SU-DHL-6 (cell line): ENCODE measurements at regions not wholly inside any gene's neighbourhood (a gene's known extent, or its start where the extent isn't known, plus 50 kb on each side); places are given as distances from the start of the nearest gene placed in this dataset.

Experiments
- H2AFZ ChIP-seq: fragments of 200-600 bp; sonication (generic); 2 replicates; pipeline ENCODE4 v1.6.1; 2014; ENCODE audit warnings: low read depth, mild to moderate bottlenecking, moderate library complexity, mixed read lengths, antibody characterized with exemption, low read length; ENCODE audit not compliant: severe bottlenecking
- H3F3A ChIP-seq: fragments of 200-600 bp; shearing (Covaris generic); 2 replicates; pipeline ENCODE4 v1.6.0; 2016; ENCODE audit warnings: antibody characterized with exemption, mild to moderate bottlenecking; ENCODE audit not compliant: insufficient read depth
- H3K27ac ChIP-seq: fragments of 200-600 bp; sonication (generic); 2 replicates; pipeline ENCODE4 v1.5.1; 2016; ENCODE audit warnings: low read depth, mild to moderate bottlenecking, low read length, moderate library complexity, mixed read lengths
- H3K27me3 ChIP-seq: fragments of 200-600 bp; sonication (generic), shearing (Covaris generic); 2 replicates; pipeline ENCODE4 v1.6.0; 2014; ENCODE audit warnings: mild to moderate bottlenecking, low read length
- H3K36me3 ChIP-seq: fragments of 200-600 bp; sonication (generic); 2 replicates; pipeline ENCODE4 v1.6.1; 2014; ENCODE audit warnings: mild to moderate bottlenecking, low read length, mixed read lengths
- H3K4me2 ChIP-seq: fragments of 300-600, 200-600 bp; shearing (Covaris generic), sonication (generic); 2 replicates; pipeline ENCODE4 v1.6.0; 2014; ENCODE audit warnings: low read length, low read depth, mild to moderate bottlenecking; ENCODE audit not compliant: poor library complexity, severe bottlenecking
- H3K4me3 ChIP-seq: fragments of 200-600 bp; sonication (generic); 2 replicates; pipeline ENCODE4 v1.5.1; 2014; ENCODE audit warnings: antibody characterized with exemption, low read length, mild to moderate bottlenecking, mixed read lengths; ENCODE audit not compliant: insufficient read depth, poor library complexity, severe bottlenecking
- H3K79me2 ChIP-seq: fragments of 200-600 bp; sonication (generic); 2 replicates; pipeline ENCODE4 v1.6.1; 2014; ENCODE audit warnings: mild to moderate bottlenecking, low read length, moderate library complexity; ENCODE audit not compliant: insufficient read depth
- H3K9ac ChIP-seq: fragments of 200-600 bp; sonication (generic); 2 replicates; pipeline ENCODE4 v1.7.0; 2014; ENCODE audit warnings: mild to moderate bottlenecking, low read length
- H3K9me2 ChIP-seq: fragments of 200-600 bp; sonication (generic); replicated peaks from 2 replicates; pipeline ENCODE4 v1.6.1; 2014; ENCODE audit warnings: low read length; ENCODE audit not compliant: insufficient read depth
- H3K9me3 ChIP-seq: fragments of 200-600 bp; sonication (generic); 2 replicates; pipeline ENCODE4 v1.6.1; 2014; ENCODE audit warnings: low read length, mixed read lengths; ENCODE audit not compliant: insufficient read depth
- H4K20me1 ChIP-seq: fragments of 200-600 bp; sonication (generic); 2 replicates; pipeline ENCODE4 v1.6.1; 2014; ENCODE audit warnings: low read depth, mild to moderate bottlenecking, antibody characterized with exemption, low read length, moderate library complexity, mixed read lengths
- CTCF ChIP-seq: fragments of 200-600 bp; sonication (generic); IDR thresholded peaks from one replicate; pipeline ENCODE4 v1.5.1; 2017; ENCODE audit warnings: antibody characterized with exemption, mild to moderate bottlenecking, low read length, moderate library complexity; ENCODE audit not compliant: insufficient read depth, poor library complexity, severe bottlenecking
- EZH2phosphoT487 ChIP-seq: fragments of 200-600 bp; sonication (generic), shearing (Covaris generic); conservative IDR thresholded peaks from 2 replicates; pipeline ENCODE4 v1.6.1; 2018; ENCODE audit warnings: mild to moderate bottlenecking, antibody characterized with exemption, low read length, moderate library complexity, mixed read lengths

- H2AFZ ChIP-seq: no peak overlapping the region
- TF ChIP-seq CTCF: no peak
- TF ChIP-seq EZH2phosphoT487: no peak
Observed at GRCh38 chr1:212205006-212205405, 80.2 kb upstream of the PPP2R5A start.

GRCh38 chr1:212205843-212206242 is 79.4 kb upstream of the PPP2R5A start:
- no peaks in the 10 kb centered on the region for H3K79me2 ChIP-seq
- H2AFZ ChIP-seq: no peak overlapping the region
- no peak overlapping the region for H3K4me3 ChIP-seq
- no peaks in the 10 kb centered on the region for H3F3A ChIP-seq
- no peaks in the 10 kb centered on the region for H3K9me2 ChIP-seq
- no peak overlapping the region for H3K4me2 ChIP-seq
- no peak overlapping the region for H3K9ac ChIP-seq
- H3K27me3 ChIP-seq: no peaks in the 10 kb centered on the region
- H3K27ac ChIP-seq: no peak overlapping the region
- H4K20me1 ChIP-seq: no peaks in the 10 kb centered on the region
- no peaks in the 10 kb centered on the region for H3K9me3 ChIP-seq
- no peaks in the 10 kb centered on the region for H3K36me3 ChIP-seq
- no peak for TF ChIP-seq EZH2phosphoT487

More at GRCh38 chr1:212205006-212205405, 80.2 kb upstream of the PPP2R5A start:
- Histone ChIP-seq H3F3A (no peaks in the 10 kb centered on the region), H3K4me3 (no peak overlapping the region), H3K27ac (no peak overlapping the region), H3K27me3 (no peaks in the 10 kb centered on the region), H3K79me2 (no peaks in the 10 kb centered on the region), H3K9me2 (no peaks in the 10 kb centered on the region), H3K9ac (no peak overlapping the region), H3K36me3 (no peaks in the 10 kb centered on the region), H3K4me2 (no peak overlapping the region), H4K20me1 (no peaks in the 10 kb centered on the region), H3K9me3 (no peaks in the 10 kb centered on the region)

GRCh38 chr1:212207118-212207517 is 78.1 kb upstream of the PPP2R5A start:
- Histone ChIP-seq H3K4me2 (no peak overlapping the region), H3K4me3 (no peak overlapping the region), H3K9ac (no peak overlapping the region), H3K9me3 (no peaks in the 10 kb centered on the region), H3K36me3 (no peaks in the 10 kb centered on the region), H3K79me2 (no peaks in the 10 kb centered on the region), H4K20me1 (no peaks in the 10 kb centered on the region), H3K27ac (no peak overlapping the region), H3F3A (no peaks in the 10 kb centered on the region), H2AFZ (no peak overlapping the region), H3K9me2 (no peaks in the 10 kb centered on the region), H3K27me3 (no peaks in the 10 kb centered on the region)
- TF ChIP-seq CTCF: no peak
- TF ChIP-seq EZH2phosphoT487: no peak

- H3K27ac ChIP-seq: no peak overlapping the region
- TF ChIP-seq EZH2phosphoT487 (no peak), CTCF (no peak)
- H4K20me1 ChIP-seq: no peaks in the 10 kb centered on the region
- no peak overlapping the region for H2AFZ ChIP-seq
- H3K36me3 ChIP-seq: no peaks in the 10 kb centered on the region
- H3K27me3 ChIP-seq: no peaks in the 10 kb centered on the region
- H3K9me3 ChIP-seq: no peaks in the 10 kb centered on the region
- no peak overlapping the region for H3K4me2 ChIP-seq
- H3K9ac ChIP-seq: no peak overlapping the region
- no peaks in the 10 kb centered on the region for H3F3A ChIP-seq
- no peak overlapping the region for H3K4me3 ChIP-seq
- no peaks in the 10 kb centered on the region for H3K79me2 ChIP-seq
- H3K9me2 ChIP-seq: no peaks in the 10 kb centered on the region
Observed at GRCh38 chr1:212207822-212208520, 77.2 kb upstream of the PPP2R5A start.
